ENCODE measurements at regions not wholly inside any gene's neighbourhood (a gene's known extent, or its start where the extent isn't known, plus 50 kb on each side); places are given as distances from the start of the nearest gene placed in this dataset.

DNA sequence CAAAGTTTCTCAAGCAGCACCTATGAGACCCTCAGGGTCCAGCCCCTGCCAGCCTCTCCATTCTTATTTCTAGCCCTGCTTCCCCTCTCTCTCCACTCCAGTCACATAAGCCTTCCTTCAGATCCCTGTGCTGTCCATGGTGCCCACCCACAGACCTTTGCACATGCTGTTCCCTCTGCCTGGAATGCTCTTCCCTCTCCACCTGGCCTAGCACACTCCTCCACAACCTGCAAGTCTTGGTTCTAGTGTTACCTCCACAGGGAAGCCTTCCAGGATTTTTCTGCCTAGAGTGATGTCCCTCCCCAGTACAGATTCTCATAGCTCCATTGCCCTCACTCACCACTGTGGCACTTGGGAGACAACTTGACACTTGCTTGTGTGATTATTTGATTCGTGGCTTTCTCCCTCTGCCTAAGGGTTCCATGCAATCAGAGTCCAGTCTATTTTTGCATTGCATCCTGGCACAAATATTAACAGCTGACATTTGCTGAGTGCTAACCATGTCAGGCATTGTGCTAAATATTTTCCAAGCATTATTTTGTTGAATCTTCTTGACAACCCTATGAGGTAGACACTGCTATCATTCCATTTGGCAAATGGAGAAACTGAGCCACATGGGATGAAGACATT is 127.3 kb downstream of the SYF2 start:
- TF ChIP-seq POLR2A (IDR thresholded peaks at IDR 0.05; ENCODE audit: low read depth, low read length): no peak
- FAIRE-seq (no peak), DNase-seq (ENCODE audit: insufficient read length, low spot score) (no peak)

GRCh38 chr1:25103164-25103795 is 129.0 kb downstream of the SYF2 start:
- DNase-seq (ENCODE audit: insufficient read length, low spot score): no peak
- no peak for FAIRE-seq
- no peak for TF ChIP-seq POLR2A (IDR thresholded peaks at IDR 0.05; ENCODE audit: low read depth, low read length)

DNA sequence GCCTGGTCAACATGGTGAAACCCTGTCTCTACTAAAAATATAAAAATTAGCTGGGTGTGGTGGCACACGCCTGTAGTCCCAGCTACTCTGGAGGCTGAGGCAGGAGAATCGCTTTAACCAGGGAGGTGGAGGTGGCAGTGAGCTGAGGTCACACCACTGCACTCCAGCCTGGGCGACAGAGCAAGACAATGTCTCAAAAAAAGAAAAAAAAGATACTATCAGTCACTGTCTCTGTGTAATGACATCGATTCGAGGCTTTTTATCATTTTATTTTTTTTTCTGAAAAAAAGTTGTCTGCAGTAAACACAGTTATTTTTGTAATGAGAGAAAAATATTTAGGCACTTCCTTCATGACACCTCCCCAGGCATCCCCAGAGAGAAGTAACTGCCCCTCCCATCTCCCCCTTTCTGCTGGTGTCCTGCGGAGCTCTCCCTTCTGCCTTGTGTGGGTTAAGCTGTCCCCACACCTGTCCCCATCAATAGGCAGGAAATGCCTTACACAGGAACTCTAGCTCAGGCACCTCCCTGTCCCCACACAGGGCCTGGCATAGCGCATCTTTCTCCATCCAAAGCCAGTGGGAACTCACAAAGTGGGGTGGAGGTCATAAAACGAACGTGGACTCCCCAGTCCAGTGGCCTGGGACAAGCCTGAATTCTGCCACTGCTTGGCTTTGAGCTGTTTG is 132.0 kb downstream of the SYF2 start:
- no peak for FAIRE-seq

GRCh38 chr1:25099343-25099951 is 132.9 kb downstream of the SYF2 start:
- no peak for TF ChIP-seq POLR2A (IDR thresholded peaks at IDR 0.05; ENCODE audit: low read depth, low read length)
- no peak for FAIRE-seq
- DNase-seq (ENCODE audit: insufficient read length, low spot score): no peak

More for the DNA sequence above, 132.0 kb downstream of the SYF2 start:
- DNase-seq (ENCODE audit: insufficient read length, low spot score): no peak
- no peak for TF ChIP-seq POLR2A (IDR thresholded peaks at IDR 0.05; ENCODE audit: low read depth, low read length)

GRCh38 chr1:25098717-25099116 is 133.6 kb downstream of the SYF2 start:
- no peak for TF ChIP-seq POLR2A (IDR thresholded peaks at IDR 0.05; ENCODE audit: low read depth, low read length)
- no peak for DNase-seq (ENCODE audit: insufficient read length, low spot score)
- no peak for FAIRE-seq

DNA sequence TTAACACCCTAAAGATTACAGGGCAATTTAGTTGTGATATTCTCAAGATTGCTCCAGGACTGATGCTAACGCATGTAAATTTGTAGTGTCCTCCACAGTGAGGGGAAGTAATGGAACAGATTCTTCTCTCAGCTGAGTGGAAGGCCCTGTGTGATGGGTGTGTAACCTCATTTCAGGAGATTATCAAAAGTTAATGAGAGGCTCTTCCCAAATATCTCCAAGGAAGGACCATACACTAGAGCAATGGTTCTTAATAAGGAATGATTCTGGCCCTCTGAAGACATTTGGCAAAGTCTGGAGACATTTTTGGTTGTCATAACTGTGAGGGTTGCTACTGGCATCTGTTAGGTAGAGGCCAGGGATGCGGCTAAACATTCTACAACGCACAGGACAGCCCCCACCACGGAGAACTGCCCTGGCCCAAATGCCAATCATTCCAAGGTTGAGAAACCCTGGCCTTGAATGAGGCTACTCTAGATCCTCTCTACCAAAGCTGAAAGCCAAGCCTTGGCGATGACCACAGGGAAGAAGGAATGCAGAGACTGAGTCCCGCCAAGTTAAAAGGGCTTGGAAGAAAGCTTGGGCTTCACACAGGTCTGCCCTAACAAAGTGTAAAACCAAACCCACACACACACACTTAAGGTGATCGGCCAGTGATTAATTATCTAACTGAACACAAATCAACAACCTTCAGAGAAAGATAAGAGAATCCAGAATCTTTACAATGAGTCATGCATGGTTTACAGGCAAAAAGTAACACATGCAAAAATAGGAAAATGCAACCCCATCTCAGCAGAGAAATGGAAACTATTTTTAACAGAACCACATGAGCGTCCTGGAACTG is 135.8 kb downstream of the SYF2 start:
- no peak for TF ChIP-seq POLR2A (IDR thresholded peaks at IDR 0.05; ENCODE audit: low read depth, low read length)
- FAIRE-seq (no peak), DNase-seq (ENCODE audit: insufficient read length, low spot score) (no peak)

- no peak for TF ChIP-seq POLR2A (IDR thresholded peaks at IDR 0.05; ENCODE audit: low read depth, low read length)
- DNase-seq (ENCODE audit: insufficient read length, low spot score): no peak
- FAIRE-seq: no peak
Measured at GRCh38 chr1:25095635-25096200, 136.6 kb downstream of the SYF2 start.

- no peak for DNase-seq (ENCODE audit: insufficient read length, low spot score)
- TF ChIP-seq POLR2A (IDR thresholded peaks at IDR 0.05; ENCODE audit: low read depth, low read length): no peak
- FAIRE-seq: no peak
Measured at GRCh38 chr1:25094995-25095394, 137.3 kb downstream of the SYF2 start.

DNA sequence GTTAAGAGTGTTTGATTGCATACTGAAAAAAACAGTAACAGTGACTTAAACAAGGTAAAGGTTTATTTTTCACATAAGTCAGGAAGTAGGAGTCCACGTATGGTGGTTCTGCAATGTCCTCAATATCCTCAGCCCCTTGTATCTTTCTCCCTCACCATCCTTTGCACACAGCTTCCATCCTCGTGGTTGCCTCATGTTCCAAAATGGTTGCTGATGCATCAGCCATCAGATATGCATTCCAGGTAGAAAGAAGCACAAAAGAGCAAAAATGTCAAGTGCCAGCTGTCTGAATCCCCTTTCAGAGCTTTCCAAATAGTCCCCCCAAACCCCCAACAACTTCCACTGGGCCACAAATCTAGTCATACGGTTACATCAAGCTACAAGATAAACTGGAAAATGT is 138.1 kb downstream of the SYF2 start:
- TF ChIP-seq POLR2A (IDR thresholded peaks at IDR 0.05; ENCODE audit: low read depth, low read length): no peak
- FAIRE-seq (no peak), DNase-seq (ENCODE audit: insufficient read length, low spot score) (no peak)

GRCh38 chr1:25091658-25092057 is 140.6 kb downstream of the SYF2 start:
- DNase-seq (ENCODE audit: insufficient read length, low spot score): no peak
- no peak for FAIRE-seq
- no peak for TF ChIP-seq POLR2A (IDR thresholded peaks at IDR 0.05; ENCODE audit: low read depth, low read length)

GRCh38 chr1:25090707-25091422 is 141.4 kb downstream of the SYF2 start:
- no peak for TF ChIP-seq POLR2A (IDR thresholded peaks at IDR 0.05; ENCODE audit: low read depth, low read length)
- no peak for FAIRE-seq

GRCh38 chr1:25089772-25090171 is 142.5 kb downstream of the SYF2 start:
- no peak for TF ChIP-seq POLR2A (IDR thresholded peaks at IDR 0.05; ENCODE audit: low read depth, low read length)
- DNase-seq (ENCODE audit: insufficient read length, low spot score) (no peak), FAIRE-seq (no peak)

More at GRCh38 chr1:25090707-25091422, 141.4 kb downstream of the SYF2 start:
- DNase-seq (ENCODE audit: insufficient read length, low spot score): no peak

GRCh38 chr1:25088946-25089345 is 143.4 kb downstream of the SYF2 start:
- no peak for TF ChIP-seq POLR2A (IDR thresholded peaks at IDR 0.05; ENCODE audit: low read depth, low read length)
- no peak for FAIRE-seq
- DNase-seq (ENCODE audit: insufficient read length, low spot score): no peak
